ENCODE measurements at regions not wholly inside any gene's neighbourhood (a gene's known extent, or its start where the extent isn't known, plus 50 kb on each side); places are given as distances from the start of the nearest gene placed in this dataset.
A peak's percentile ranks its signal among the peaks of the same experiment; 100 is the strongest.

GRCh38 chr1:14240265-14240664 lies 358.2 kb upstream of the KAZN start:
- no peaks in the 10 kb centered on the region for H3K36me3 ChIP-seq
- intact Hi-C loops (cut with DNase I; ENCODE audit: low total_unique reads): no loop called here
- H3K27me3 ChIP-seq: no peaks in the 10 kb centered on the region
- no peak for DNase-seq
- no peak overlapping the region for H3K27ac ChIP-seq
- 90% methylated on average over 3 of the region's 3 CpGs; no CpG with 5 or more reads in 1 of the 2 donors for WGBS, 2 donors (ENCODE audit: low coverage in 1 of 2)
- no peaks in the 10 kb centered on the region for H3K9me3 ChIP-seq
- no peak overlapping the region for H3K4me3 ChIP-seq
- in situ Hi-C loops (cut with MboI; ENCODE audit: low pct_ligation_motif_present in 1 of 4, low pct_unique_long_range_greater_than_20kb in 1 of 4, low sequenced_read_pairs in 3 of 4): no loop called here
- no peaks in the 10 kb centered on the region for H3K4me1 ChIP-seq
- TF ChIP-seq POLR2A (IDR thresholded peaks at IDR 0.05) (no peak), EP300 (IDR thresholded peaks at IDR 0.05; ENCODE audit: low read depth) (no peak), POLR2AphosphoS5 (IDR thresholded peaks at IDR 0.05) (no peak), CTCF (IDR thresholded peaks at IDR 0.05) (no peak)

- Histone ChIP-seq H3K27me3 (no peaks in the 10 kb centered on the region), H3K27ac (peak overlapping the region in 2 of 4 donors; percentile 12 to 35), H3K36me3 (no peaks in the 10 kb centered on the region), H3K9me3 (no peaks in the 10 kb centered on the region), H3K4me1 (no peaks in the 10 kb centered on the region), H3K4me3 (no peak overlapping the region)
- 79 to 95% methylated on average over 3 of the region's 3 CpGs for WGBS, 2 donors (ENCODE audit: low coverage in 1 of 2)
- TF ChIP-seq POLR2A (IDR thresholded peaks at IDR 0.05): no peak
- TF ChIP-seq POLR2AphosphoS5 (IDR thresholded peaks at IDR 0.05): peak in 2 of 3 donors; percentile 11 to 42
- in situ Hi-C loops (cut with MboI; ENCODE audit: low pct_ligation_motif_present in 1 of 4, low pct_unique_long_range_greater_than_20kb in 1 of 4, low sequenced_read_pairs in 3 of 4) (no loop called here), intact Hi-C loops (cut with DNase I; ENCODE audit: low total_unique reads) (no loop called here)
- no peak for DNase-seq
These were observed 356.4 kb upstream of the KAZN start for GRCh38 chr1:14242123-14242522.

- TF ChIP-seq POLR2A (IDR thresholded peaks at IDR 0.05): no peak
- TF ChIP-seq CTCF (IDR thresholded peaks at IDR 0.05): no peak
- TF ChIP-seq POLR2AphosphoS5 (IDR thresholded peaks at IDR 0.05): no peak
- H3K36me3 ChIP-seq: no peaks in the 10 kb centered on the region
- H3K4me3 ChIP-seq: no peak overlapping the region
- in situ Hi-C loops (cut with MboI; ENCODE audit: low pct_ligation_motif_present in 1 of 4, low pct_unique_long_range_greater_than_20kb in 1 of 4, low sequenced_read_pairs in 3 of 4) (no loop called here), intact Hi-C loops (cut with DNase I; ENCODE audit: low total_unique reads) (no loop called here)
- H3K4me1 ChIP-seq: no peaks in the 10 kb centered on the region
- H3K27me3 ChIP-seq: no peaks in the 10 kb centered on the region
- WGBS, 2 donors (ENCODE audit: low coverage in 1 of 2): 71 to 72% methylated on average over 4 to 8 of the region's 8 CpGs
- no peak for DNase-seq
- H3K27ac ChIP-seq: peak overlapping the region in 1 of 4 donors; percentile 35
- H3K9me3 ChIP-seq: no peaks in the 10 kb centered on the region
These were observed 355.6 kb upstream of the KAZN start for GRCh38 chr1:14242870-14243269.

GRCh38 chr1:14245954-14246353 lies 352.5 kb upstream of the KAZN start:
- no peak overlapping the region for H3K4me3 ChIP-seq
- intact Hi-C loops (cut with DNase I; ENCODE audit: low total_unique reads): no loop called here
- no peak for DNase-seq
- no peaks in the 10 kb centered on the region for H3K9me3 ChIP-seq
- WGBS, 2 donors (ENCODE audit: low coverage in 1 of 2): 87 to 90% methylated on average over 2 of the region's 2 CpGs
- TF ChIP-seq EP300 (IDR thresholded peaks at IDR 0.05; ENCODE audit: low read depth) (no peak), CTCF (IDR thresholded peaks at IDR 0.05) (no peak), POLR2AphosphoS5 (IDR thresholded peaks at IDR 0.05) (no peak), POLR2A (IDR thresholded peaks at IDR 0.05) (no peak)
- no peaks in the 10 kb centered on the region for H3K4me1 ChIP-seq
- H3K27me3 ChIP-seq: no peaks in the 10 kb centered on the region
- no peaks in the 10 kb centered on the region for H3K36me3 ChIP-seq
- in situ Hi-C loops (cut with MboI; ENCODE audit: low pct_ligation_motif_present in 1 of 4, low pct_unique_long_range_greater_than_20kb in 1 of 4, low sequenced_read_pairs in 3 of 4): no loop called here
- H3K27ac ChIP-seq: no peak overlapping the region

- 60 to 67% methylated on average over 5 of the region's 5 CpGs for WGBS, 2 donors (ENCODE audit: low coverage in 1 of 2)
- intact Hi-C loops (cut with DNase I; ENCODE audit: low total_unique reads) (no loop called here), in situ Hi-C loops (cut with MboI; ENCODE audit: low pct_ligation_motif_present in 1 of 4, low pct_unique_long_range_greater_than_20kb in 1 of 4, low sequenced_read_pairs in 3 of 4) (no loop called here)
- Histone ChIP-seq H3K27ac (no peak overlapping the region), H3K36me3 (no peaks in the 10 kb centered on the region), H3K4me3 (no peak overlapping the region), H3K27me3 (no peaks in the 10 kb centered on the region), H3K9me3 (no peaks in the 10 kb centered on the region), H3K4me1 (no peaks in the 10 kb centered on the region)
- no peak for DNase-seq
- TF ChIP-seq EP300 (IDR thresholded peaks at IDR 0.05; ENCODE audit: low read depth) (no peak), CTCF (IDR thresholded peaks at IDR 0.05) (no peak), POLR2A (IDR thresholded peaks at IDR 0.05) (no peak), POLR2AphosphoS5 (IDR thresholded peaks at IDR 0.05) (no peak)
These were observed 352.0 kb upstream of the KAZN start for GRCh38 chr1:14246471-14246870.
